LoVo (cell line): ENCODE measurements at regions not wholly inside any gene's neighbourhood (a gene's known extent, or its start where the extent isn't known, plus 50 kb on each side); places are given as distances from the start of the nearest gene placed in this dataset.
"Not testable (repeated sequence)": the region's sequence is repeated elsewhere in the genome, so short reads cannot be mapped to it uniquely, and the experiment has no call there.

ENCODE experiments used
- DNase-seq: peaks from one replicate; pipeline ENCODE4 v3.0.0-alpha.2; 2016; ENCODE audit warnings: low spot score

DNA sequence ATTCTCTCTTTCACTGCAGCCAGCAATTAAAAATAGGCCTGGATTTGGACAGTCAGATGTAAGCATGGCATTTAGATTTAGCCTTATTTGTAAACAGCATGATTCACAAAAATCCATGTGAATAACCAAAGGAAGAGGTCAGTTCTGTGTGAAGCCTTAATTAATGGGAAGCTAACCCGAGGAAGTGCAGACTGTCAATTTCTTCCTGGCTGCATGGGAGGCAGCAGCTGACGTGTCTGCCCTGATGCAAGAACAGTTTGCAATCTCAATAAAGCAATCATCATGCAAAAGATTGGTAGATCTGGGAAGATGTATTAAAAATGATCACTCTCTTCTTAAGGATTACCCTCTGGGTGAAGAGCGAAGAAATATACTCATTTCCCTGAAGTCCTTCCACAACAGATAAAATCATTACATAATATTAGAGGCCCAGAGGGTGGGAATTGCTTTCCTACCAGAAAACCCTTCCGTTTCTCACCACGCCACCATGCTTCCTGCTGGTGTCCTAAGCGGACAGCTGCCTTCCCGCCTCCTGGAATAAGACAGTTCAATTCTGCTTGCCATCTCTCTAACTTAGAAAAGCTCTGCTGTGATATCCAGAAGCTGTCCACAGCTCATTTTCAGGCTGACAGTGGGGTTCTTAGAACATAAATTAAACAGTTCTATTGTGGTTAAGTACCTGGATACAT lies 526.7 kb upstream of the NRP1 start:
- no peak for DNase-seq

DNA sequence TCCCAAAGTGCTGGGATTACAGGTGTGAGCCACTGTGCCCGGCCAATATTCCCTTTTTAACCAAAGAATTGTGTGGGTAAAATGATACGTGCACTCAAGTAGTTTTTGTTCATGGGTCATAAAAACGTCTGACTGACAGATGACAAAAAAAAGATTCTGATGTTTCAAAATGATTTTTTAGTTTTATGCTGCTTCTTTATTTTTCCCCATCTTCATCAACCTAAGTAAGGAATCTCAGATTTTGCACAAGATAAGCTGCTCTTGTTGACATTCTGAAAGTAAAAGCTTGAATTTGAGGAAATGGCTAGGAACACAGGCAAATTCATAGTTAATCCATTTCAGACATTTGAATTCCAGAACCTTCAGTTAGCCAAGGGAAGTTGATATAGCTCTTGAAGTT lies 526.1 kb upstream of the NRP1 start:
- no peak for DNase-seq

DNA sequence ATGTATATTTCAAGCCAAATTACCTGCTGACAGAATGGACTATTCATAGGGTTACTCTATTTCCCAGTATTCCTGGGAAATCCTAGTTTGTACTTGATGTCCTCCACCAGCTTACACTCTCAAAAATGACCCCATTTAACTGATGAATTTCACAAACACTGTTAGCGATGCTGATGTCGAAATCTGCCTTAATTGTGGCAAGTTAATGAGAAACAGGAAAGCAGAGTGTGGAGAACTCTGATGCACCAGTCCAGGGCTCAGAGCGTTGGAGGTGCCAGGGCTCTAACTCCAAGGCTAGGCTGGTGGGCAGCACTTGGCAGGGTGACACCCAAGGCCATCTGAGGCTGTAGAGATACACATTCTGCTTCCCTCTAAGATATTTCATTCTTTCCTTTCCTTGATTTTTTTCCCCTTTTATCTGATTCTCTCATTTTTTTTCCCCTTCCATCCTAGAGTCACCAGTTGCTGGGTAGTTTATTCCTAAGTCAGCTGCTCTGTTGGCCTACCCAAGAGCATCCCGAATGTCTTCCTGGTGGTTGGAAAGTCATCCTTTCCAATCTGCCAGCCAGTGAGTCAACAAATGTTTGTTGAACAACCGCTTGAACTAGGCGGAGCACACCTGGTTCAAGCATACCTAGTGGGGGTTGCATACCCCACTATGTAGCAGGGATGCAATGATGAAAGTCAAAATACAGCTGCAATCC lies 525.0 kb upstream of the NRP1 start:
- no peak for DNase-seq

DNA sequence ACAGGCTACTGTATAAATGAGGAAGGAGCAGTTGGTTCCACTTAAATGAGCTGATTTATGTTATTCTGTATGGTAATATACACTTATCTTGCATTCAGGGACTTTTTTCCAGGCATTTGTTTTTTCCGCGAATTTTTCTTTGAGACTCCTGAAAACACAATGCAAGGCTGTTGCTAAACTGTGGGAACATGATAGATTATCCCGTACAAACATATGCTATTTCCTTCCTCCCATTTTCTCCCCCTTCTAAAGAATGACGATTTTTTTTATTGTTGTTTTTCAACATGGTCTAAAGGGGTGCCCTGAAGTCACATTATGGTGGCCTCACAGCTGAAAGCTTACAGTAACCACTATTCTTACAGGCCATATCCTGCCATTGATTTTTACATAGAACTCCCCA lies 523.9 kb upstream of the NRP1 start:
- DNase-seq: no peak

DNA sequence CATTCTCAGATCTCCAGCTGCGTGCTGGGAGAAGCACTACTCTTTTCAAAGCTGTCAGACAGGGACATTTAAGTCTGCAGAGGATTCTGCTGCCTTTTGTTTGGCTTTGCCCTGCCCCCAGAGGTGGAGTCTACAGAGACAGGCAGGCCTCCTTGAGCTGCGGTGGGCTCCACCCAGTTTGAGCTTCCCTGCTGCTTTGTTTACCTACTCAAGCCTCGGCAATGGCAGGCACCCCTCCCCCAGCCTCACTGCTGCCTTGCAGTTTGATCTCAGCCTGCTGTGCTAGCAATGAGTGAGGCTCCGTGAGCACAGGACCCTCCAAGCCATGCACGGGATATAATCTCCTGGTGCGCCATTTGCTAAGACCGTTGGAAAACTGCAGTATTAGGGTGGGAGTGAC lies 518.8 kb upstream of the NRP1 start:
- not testable (repeated sequence) for DNase-seq

GRCh38 chr10:33843379-33843778 lies 508.9 kb upstream of the NRP1 start:
- no peak for DNase-seq

- DNase-seq: no peak
Measured at GRCh38 chr10:33841678-33842077, 507.2 kb upstream of the NRP1 start.

- no peak for DNase-seq
Measured at GRCh38 chr10:33838731-33839130, 504.3 kb upstream of the NRP1 start.

DNA sequence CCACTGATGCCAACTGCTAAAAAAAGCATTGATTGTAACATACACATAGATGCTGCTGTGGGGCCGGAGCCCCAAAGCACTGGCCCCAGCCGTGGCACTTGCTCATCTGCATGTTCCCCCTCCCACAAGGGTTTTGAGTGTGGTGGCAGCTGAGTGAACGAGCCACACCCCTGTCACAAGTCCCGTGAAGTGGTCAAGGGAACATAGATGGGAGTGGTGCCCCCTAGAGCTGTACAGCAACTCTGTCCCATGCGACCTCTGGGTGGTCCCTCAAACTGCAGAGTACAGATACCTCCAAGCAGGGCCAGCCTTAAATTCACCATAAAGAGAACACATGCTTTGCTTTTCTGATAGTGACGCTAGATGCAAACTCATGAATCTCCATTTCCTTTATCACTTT lies 503.3 kb upstream of the NRP1 start:
- no peak for DNase-seq

DNA sequence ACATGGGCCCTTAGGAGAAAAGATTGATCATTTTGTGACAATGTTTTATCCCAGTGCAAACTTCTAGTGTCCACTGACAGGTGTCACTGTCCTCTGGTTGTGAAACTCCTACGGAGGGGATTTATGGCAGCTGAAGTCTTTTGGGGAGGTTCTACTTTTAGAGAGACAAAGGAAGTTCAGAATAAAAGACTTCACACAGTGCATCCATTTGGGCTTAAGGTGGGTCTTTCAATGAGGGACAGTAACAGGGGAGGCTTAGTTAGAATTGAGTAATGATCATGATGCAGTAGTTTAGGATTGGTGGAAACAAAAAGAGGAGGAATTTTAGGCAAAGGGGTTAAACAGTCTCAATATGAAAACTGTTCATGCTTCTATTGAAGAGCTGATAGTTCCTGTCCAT lies 501.1 kb upstream of the NRP1 start:
- no peak for DNase-seq

- DNase-seq: no peak
Measured at GRCh38 chr10:33833566-33833965, 499.1 kb upstream of the NRP1 start.

DNA sequence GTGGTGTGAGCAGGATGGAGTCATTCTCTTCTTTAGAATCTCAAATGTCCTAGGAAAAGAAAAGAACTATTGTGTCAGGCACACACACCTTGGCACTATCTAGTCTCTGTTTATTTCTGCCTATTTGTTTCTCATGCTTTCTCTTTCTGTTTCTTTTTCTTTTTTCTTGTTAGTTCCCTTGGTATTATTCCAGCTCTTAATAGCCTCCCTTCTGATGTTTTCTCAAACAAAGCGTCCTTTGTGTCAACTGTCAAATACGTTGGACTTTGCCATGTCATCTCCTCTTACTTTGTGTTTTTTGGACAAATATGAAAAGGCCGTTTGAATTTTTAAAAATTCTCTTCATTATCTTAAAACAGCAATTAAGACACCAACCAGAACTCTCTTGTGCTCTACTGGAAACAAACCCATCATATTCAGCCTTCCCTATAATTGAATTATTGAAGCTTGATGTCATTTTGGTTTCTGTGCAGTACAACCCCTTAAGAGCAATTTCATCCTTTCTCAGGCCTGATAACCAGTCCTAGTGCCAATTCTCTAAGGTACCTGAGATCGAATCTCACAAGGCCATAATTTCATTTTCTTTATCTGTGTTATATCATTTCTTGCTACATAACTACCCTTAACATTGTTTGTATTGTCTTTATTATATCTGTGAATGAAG lies 497.8 kb upstream of the NRP1 start:
- no peak for DNase-seq

- DNase-seq: no peak
Measured at GRCh38 chr10:33831591-33831990, 497.1 kb upstream of the NRP1 start.

GRCh38 chr10:33829899-33830298 lies 495.4 kb upstream of the NRP1 start:
- not testable (repeated sequence) for DNase-seq

- no peak for DNase-seq
Measured at GRCh38 chr10:33828592-33828991, 494.1 kb upstream of the NRP1 start.

DNA sequence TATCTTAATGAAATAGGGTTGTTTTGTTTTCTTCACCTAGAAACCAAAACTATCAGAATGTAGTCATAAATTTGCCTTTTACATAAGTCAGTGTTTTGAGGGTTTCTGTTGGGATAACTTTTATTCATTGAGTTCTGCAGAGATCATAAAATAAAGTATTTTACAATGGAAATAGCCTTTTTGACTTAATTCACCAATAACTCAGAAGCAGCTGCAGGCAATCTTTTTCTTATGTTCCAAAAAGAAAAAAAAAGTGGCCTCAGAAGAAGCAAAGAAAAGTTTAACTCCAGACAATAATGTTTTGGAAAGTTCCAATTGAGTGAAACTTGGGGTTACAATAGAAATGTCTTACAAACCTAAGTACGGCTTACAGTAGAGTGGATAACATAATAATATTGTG lies 491.7 kb upstream of the NRP1 start:
- no peak for DNase-seq

GRCh38 chr10:33822774-33823173 lies 488.3 kb upstream of the NRP1 start:
- no peak for DNase-seq

GRCh38 chr10:33820531-33820930 lies 486.1 kb upstream of the NRP1 start:
- DNase-seq: no peak

DNA sequence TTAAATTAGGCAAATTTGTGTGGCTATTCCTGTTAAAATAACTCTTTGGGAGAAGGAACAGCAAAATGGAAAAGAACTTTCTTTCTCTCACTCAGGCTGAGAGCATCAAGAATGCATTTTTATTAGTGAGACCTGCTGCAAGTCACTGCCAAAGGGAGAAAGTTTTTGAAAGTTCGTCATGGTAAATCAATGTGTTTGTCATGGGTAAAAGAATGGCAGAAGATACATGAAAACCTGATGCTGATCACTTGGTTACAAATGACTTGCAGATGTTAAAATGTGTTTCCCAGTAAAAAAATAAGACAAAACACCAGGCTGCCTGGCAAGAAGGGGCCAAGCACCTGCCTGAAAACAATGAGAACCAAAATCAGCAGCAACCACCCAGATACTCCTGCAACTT lies 484.7 kb upstream of the NRP1 start:
- DNase-seq: no peak

DNA sequence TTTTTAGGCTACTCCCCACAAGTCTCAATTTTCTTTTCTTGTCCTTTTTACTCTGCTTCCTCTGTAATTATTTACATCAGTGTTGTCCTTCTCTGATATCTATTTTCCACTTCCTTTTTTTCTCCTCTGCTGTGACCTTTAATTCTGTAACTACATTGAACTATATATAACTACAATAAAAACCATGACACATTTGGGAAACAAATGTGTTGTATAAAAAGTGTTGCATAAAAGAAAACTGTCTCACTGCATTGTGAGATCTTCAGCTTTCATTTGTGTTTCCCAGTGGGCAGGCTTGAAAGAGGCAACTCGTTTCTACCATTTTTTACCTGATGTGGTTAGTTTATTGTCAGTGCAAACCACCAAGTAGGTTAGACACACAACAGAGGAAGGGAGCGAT lies 483.9 kb upstream of the NRP1 start:
- no peak for DNase-seq

DNA sequence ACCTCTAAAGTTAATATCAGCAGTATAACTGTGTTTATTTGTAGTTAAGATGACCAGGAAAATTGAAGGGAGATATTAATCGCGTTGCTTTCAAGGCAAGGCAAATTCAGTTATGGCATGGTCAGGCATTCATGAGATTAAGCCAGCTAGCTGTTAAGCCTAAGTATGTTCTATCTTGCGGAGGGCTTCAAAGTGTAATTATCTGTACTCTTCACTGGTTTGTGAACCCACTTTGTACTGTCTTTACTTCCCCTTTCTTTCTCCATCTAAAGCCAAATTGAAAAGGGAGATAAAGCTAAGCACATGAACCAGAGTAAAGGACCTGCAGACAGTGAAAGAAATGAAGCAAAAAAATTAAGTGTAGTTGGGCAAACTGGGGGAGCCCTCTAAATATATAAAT lies 483.1 kb upstream of the NRP1 start:
- DNase-seq: no peak

DNA sequence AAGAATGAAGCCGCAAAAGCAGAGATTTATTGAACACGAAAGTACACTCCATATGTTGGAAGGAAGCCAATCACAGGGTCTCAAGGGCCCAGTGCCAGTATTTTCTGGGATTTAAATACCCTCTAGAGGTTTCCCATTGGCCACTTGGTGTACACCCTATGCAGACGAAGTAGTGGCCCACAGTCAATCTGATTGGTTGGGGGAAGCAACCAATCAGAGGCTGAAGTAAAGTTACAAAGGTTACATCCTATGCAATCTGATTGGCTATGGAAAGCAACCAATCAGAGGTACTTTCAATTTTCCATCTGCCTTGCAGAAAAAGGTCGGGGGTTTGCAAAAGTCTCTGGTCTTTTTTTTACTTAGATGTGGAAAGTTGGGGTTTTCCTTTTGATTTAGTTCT lies 481.3 kb upstream of the NRP1 start:
- no peak for DNase-seq

DNA sequence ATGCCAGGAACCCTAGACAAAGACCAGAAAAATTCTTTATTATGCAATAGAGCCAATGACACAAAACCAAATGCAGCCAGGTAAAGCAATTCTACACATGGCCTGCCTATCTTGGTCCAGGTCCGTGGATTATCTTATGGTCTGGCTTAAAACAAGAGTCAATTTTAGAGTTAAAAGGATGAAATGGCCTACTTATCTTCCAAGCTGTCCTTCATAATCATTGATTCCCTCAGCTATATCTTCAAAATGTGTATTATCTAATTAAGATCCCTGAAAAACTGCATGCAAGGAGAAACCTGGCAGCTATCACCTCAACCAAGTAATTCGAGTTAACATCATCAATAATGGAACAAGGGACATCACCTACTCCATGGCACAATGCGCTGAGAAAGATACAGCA lies 479.4 kb upstream of the NRP1 start:
- no peak for DNase-seq

DNA sequence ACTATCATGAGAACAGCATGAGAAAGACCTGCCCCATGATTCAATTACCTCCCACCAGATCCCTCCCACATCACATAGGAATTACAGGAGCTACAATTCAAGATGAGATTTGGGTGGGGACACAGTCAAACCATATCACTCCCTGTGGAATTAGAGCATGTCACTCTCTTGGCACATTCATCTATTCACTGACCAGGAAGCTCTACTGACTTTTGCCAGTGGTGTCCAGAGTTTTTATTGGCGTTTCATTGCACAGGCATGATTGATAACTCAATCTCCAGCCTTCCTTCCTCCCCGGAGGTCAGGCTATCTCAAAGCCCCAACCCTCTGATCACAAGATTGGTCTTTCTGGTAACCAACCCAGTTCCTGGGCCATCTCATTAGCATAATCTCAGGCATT lies 478.9 kb upstream of the NRP1 start:
- no peak for DNase-seq
